B cell (primary cell): ENCODE measurements at regions not wholly inside any gene's neighbourhood (a gene's known extent, or its start where the extent isn't known, plus 50 kb on each side); places are given as distances from the start of the nearest gene placed in this dataset.

ENCODE experiments used
- ATAC-seq: fragments of 200-7000 bp; cut with Tn5 transposase; one replicate; pipeline ENCODE4 v1.10.0; 2021; ENCODE audit warnings: low read depth, mild to moderate bottlenecking, moderate number of reproducible peaks, moderate library complexity
- CTCF ChIA-PET: fragments of 350-600 bp; sonication (Branson Sonifier 250); formaldehyde crosslinking; loops from one replicate; lab custom pipeline; 2021; ENCODE audit warnings: antibody characterized with exemption, inconsistent platforms; lab: Charles Lee
- POLR2A ChIA-PET: fragments of 350-600 bp; sonication (Branson Sonifier 250); formaldehyde crosslinking; loops from one replicate; lab custom pipeline; 2021; ENCODE audit warnings: antibody characterized with exemption; lab: Charles Lee
- DNase-seq: peaks from one replicate; pipeline ENCODE4 v3.0.0; 2013
- H2AFZ ChIP-seq: 2 replicates; pipeline ENCODE4 v1.6.1; 2012; ENCODE audit warnings: mild to moderate bottlenecking, low read depth, low read length; ENCODE audit not compliant: insufficient read depth, poor library complexity, severe bottlenecking
- H3K27ac ChIP-seq, 2 donors: 1 replicate in 1 of 2; 2 replicates in 1 of 2; pipeline ENCODE4 v1.5.1; 2012 to 2013; ENCODE audit warnings: low read length in 2 of 2, mild to moderate bottlenecking in 2 of 2, moderate library complexity in 1 of 2
- H3K27me3 ChIP-seq, 4 experiments: fragments of 200-600 bp in 1 of 4; sonication (generic) in 1 of 4; replicated peaks in 1 of 4; 1 replicate in 2 of 4; 2 replicates in 2 of 4; pipeline versions ENCODE4 v1.6.1 to v1.7.0; 2013 to 2016; ENCODE audit warnings: low read length in 3 of 4, mild to moderate bottlenecking in 2 of 4, mixed read lengths in 1 of 4, moderate library complexity in 1 of 4; ENCODE audit not compliant: insufficient read depth in 4 of 4, control insufficient read depth in 3 of 4; ENCODE audit errors: control extremely low read depth in 1 of 4
- H3K36me3 ChIP-seq, 2 experiments: replicated peaks in 1 of 2; 1 replicate in 1 of 2; 2 replicates in 1 of 2; pipeline versions ENCODE4 v1.6.1 to v1.7.1; 2013; ENCODE audit warnings: low read length in 1 of 2; ENCODE audit not compliant: insufficient read depth in 2 of 2, control insufficient read depth in 1 of 2; ENCODE audit errors: control extremely low read depth in 1 of 2, extremely low read depth in 1 of 2
- H3K4me1 ChIP-seq, 2 donors: fragments of 200-600 bp in 1 of 2; sonication (generic) in 1 of 2; 1 replicate in 1 of 2; 2 replicates in 1 of 2; pipeline versions ENCODE4 v1.5.1 to v1.6.1; 2013 to 2017; ENCODE audit warnings: low read length in 2 of 2; ENCODE audit not compliant: control insufficient read depth in 2 of 2, insufficient read depth in 2 of 2
- H3K4me2 ChIP-seq: replicated peaks from 2 replicates; pipeline ENCODE3; 2012; ENCODE audit warnings: mild to moderate bottlenecking, low read depth, low read length; ENCODE audit not compliant: poor library complexity, severe bottlenecking
- H3K4me3 ChIP-seq, 5 experiments: fragments of 200-600 bp in 1 of 5; sonication (generic) in 1 of 5; 1 replicate in 3 of 5; 2 replicates in 2 of 5; pipeline versions ENCODE4 v1.5.1 to v1.7.0; 2011 to 2016; ENCODE audit warnings: low read length in 4 of 5, mild to moderate bottlenecking in 4 of 5, low read depth in 2 of 5, control low read depth in 1 of 5, moderate library complexity in 1 of 5; ENCODE audit not compliant: insufficient read depth in 1 of 5; ENCODE audit errors: control extremely low read depth in 1 of 5, extremely low read depth in 1 of 5
- H3K79me2 ChIP-seq: fragments of 200-600 bp; sonication (generic); one replicate; pipeline ENCODE4 v1.6.0; 2016; ENCODE audit warnings: low read length; ENCODE audit not compliant: control insufficient read depth, insufficient read depth
- H3K9ac ChIP-seq: fragments of 200-600 bp; sonication (generic); 2 replicates; pipeline ENCODE4 v1.6.1; 2017; ENCODE audit warnings: mild to moderate bottlenecking, low read length, moderate library complexity
- H3K9me3 ChIP-seq, 3 donors: one replicate each; pipeline versions ENCODE4 v1.6.1 to v1.7.1; 2013; ENCODE audit warnings: low read length in 2 of 3; ENCODE audit not compliant: control insufficient read depth in 2 of 3, insufficient read depth in 1 of 3; ENCODE audit errors: control extremely low read depth in 1 of 3
- H4K20me1 ChIP-seq: 2 replicates; pipeline ENCODE4 v1.6.0; 2012; ENCODE audit warnings: mild to moderate bottlenecking, low read length; ENCODE audit not compliant: insufficient read depth, control insufficient read depth, poor library complexity, severe bottlenecking
- H3K27ac Mint-ChIP-seq: one replicate; pipeline ENCODE4 v1.8.0; 2021; ENCODE audit warnings: mixed read lengths
- H3K27me3 Mint-ChIP-seq: one replicate; pipeline ENCODE4 v1.8.0; 2021; ENCODE audit warnings: mixed read lengths
- H3K4me1 Mint-ChIP-seq: one replicate; pipeline ENCODE4 v1.8.0; 2021; ENCODE audit warnings: mixed read lengths
- H3K4me3 Mint-ChIP-seq: one replicate; pipeline ENCODE4 v1.8.0; 2021; ENCODE audit warnings: mixed read lengths
- H3K9me3 Mint-ChIP-seq: one replicate; pipeline ENCODE4 v1.8.0; 2022; ENCODE audit warnings: mixed read lengths; ENCODE audit not compliant: insufficient read depth
- CTCF ChIP-seq: fragments of 200-600 bp; IDR thresholded peaks from one replicate; pipeline ENCODE4 v1.8.0; 2022; ENCODE audit warnings: antibody characterized with exemption, mild to moderate bottlenecking
- EZH2 ChIP-seq: IDR thresholded peaks from 2 replicates; pipeline ENCODE4 v1.6.1; 2012; ENCODE audit warnings: borderline replicate concordance, low read depth, mild to moderate bottlenecking, moderate library complexity, low read length; ENCODE audit not compliant: insufficient read depth, poor library complexity, severe bottlenecking
- WGBS: methylation state at CpG from one replicate; pipeline ENCODE4 v1.1.5; 2013; ENCODE audit warnings: missing lambda C conversion rate; ENCODE audit not compliant: insufficient coverage; 5-methylcytosine and 5-hydroxymethylcytosine counted together
- intact Hi-C: fragments of 100-400 bp; cut with micrococcal nuclease; formaldehyde crosslinking; loops from one replicate; pipeline ENCODE4 v1.10.0; 2022

GRCh38 chr12:89075880-89076540, 276.3 kb downstream of the DUSP6 start:
- H3K4me1 ChIP-seq, result no peaks in the 10 kb centered on the region
- no peak overlapping the region for H3K27ac ChIP-seq
- H3K4me3 ChIP-seq, result no peak overlapping the region
- no peaks in the 10 kb centered on the region for H4K20me1 ChIP-seq
- ChIA-PET CTCF (no interaction called here), POLR2A (no interaction called here)
- H2AFZ ChIP-seq, result no peak overlapping the region
- peaks cover 3% of the 10 kb centered on the region for H3K27me3 Mint-ChIP-seq
- no peak overlapping the region for H3K4me3 Mint-ChIP-seq
- peaks cover 0 to 3% (median 0%) of the 10 kb centered on the region in 3 donors for H3K9me3 ChIP-seq
- no peak for ATAC-seq
- H3K79me2 ChIP-seq, result no peaks in the 10 kb centered on the region
- TF ChIP-seq EZH2 (no peak), CTCF (no peak)
- H3K9me3 Mint-ChIP-seq, result no peaks in the 10 kb centered on the region
- H3K27me3 ChIP-seq, result no peaks in the 10 kb centered on the region
- DNase-seq, result no peak
- no peak overlapping the region for H3K9ac ChIP-seq
- intact Hi-C loops, result no loop called here
- no peaks in the 10 kb centered on the region for H3K36me3 ChIP-seq
- no peak overlapping the region for H3K4me2 ChIP-seq
- H3K27ac Mint-ChIP-seq, result no peak overlapping the region
- no CpG with 5 or more reads among the region's 2 CpGs for WGBS
- no peaks in the 10 kb centered on the region for H3K4me1 Mint-ChIP-seq

GRCh38 chr12:89073659-89074058, 278.6 kb downstream of the DUSP6 start:
- ChIA-PET CTCF (interaction anchor here (1.0 kb wide), 1 partner anchor 22 kb away, joined by 3 read pairs; no protein-coding TSS in a partner anchor), POLR2A (no interaction called here)

More at GRCh38 chr12:89073659-89074058, 278.6 kb downstream of the DUSP6 start:
- Histone ChIP-seq H3K4me1 (no peaks in the 10 kb centered on the region), H3K27ac (no peak overlapping the region), H3K4me3 (no peak overlapping the region), H3K4me2 (no peak overlapping the region), H3K27me3 (no peaks in the 10 kb centered on the region), H3K36me3 (no peaks in the 10 kb centered on the region), H2AFZ (no peak overlapping the region), H3K79me2 (no peaks in the 10 kb centered on the region), H3K9me3 (peaks cover 0 to 3% (median 0%) of the 10 kb centered on the region in 3 donors), H3K9ac (no peak overlapping the region), H4K20me1 (no peaks in the 10 kb centered on the region)
- ATAC-seq, result no peak
- no peak for DNase-seq
- Mint-ChIP-seq H3K27ac (no peak overlapping the region), H3K4me1 (no peaks in the 10 kb centered on the region), H3K4me3 (no peak overlapping the region), H3K27me3 (no peaks in the 10 kb centered on the region), H3K9me3 (no peaks in the 10 kb centered on the region)
- TF ChIP-seq EZH2 (no peak), CTCF (no peak)
- intact Hi-C loops, result no loop called here
